H1 (cell line): ENCODE measurements at regions not wholly inside any gene's neighbourhood (a gene's known extent, or its start where the extent isn't known, plus 50 kb on each side); places are given as distances from the start of the nearest gene placed in this dataset.

Experiments used
- CTCF ChIA-PET: fragments of 300-600 bp; sonication (Branson Sonifier 250); formaldehyde crosslinking; loops from one replicate; lab custom pipeline; 2021; ENCODE audit not compliant: partially characterized antibody; lab: Charles Lee
- POLR2A ChIA-PET: fragments of 300-600 bp; sonication (Branson Sonifier 250); formaldehyde crosslinking; loops from one replicate; lab custom pipeline; 2021; ENCODE audit warnings: inconsistent platforms; ENCODE audit not compliant: partially characterized antibody; lab: Charles Lee
- DNase-seq, 2 experiments: peaks; one replicate each; pipeline versions ENCODE4 v3.0.0 to v3.0.0-alpha.2; 2010 to 2022; ENCODE audit warnings: low spot score in 2 of 2, low read depth in 1 of 2, mixed read lengths in 1 of 2
- FAIRE-seq: peaks from 2 replicates; lab custom pipeline; 2011; peaks lifted over from hg19 to GRCh38; lab: Jason Lieb, UNC
- H2AFZ ChIP-seq: 2 replicates; pipeline ENCODE4 v1.8.1; 2012; ENCODE audit warnings: low read length, inconsistent platforms
- H2AK5ac ChIP-seq: 2 replicates; pipeline ENCODE4 v1.6.1; 2013; ENCODE audit warnings: low read depth, low read length
- H2BK120ac ChIP-seq: replicated peaks from 2 replicates; pipeline ENCODE3; 2013; ENCODE audit warnings: low read depth, low read length, inconsistent platforms
- H2BK12ac ChIP-seq: 2 replicates; pipeline ENCODE4 v1.6.1; 2013; ENCODE audit warnings: low read depth, low read length
- H2BK15ac ChIP-seq: 2 replicates; pipeline ENCODE4 v1.6.1; 2013; ENCODE audit warnings: low read length
- H2BK20ac ChIP-seq: 2 replicates; pipeline ENCODE4 v1.6.1; 2013; ENCODE audit warnings: low read length
- H2BK5ac ChIP-seq: 2 replicates; pipeline ENCODE4 v1.6.1; 2013; ENCODE audit warnings: low read depth, low read length
- H3K14ac ChIP-seq: 2 replicates; pipeline ENCODE4 v1.6.1; 2013; ENCODE audit warnings: inconsistent platforms; ENCODE audit not compliant: insufficient read length
- H3K18ac ChIP-seq: 2 replicates; pipeline ENCODE4 v1.6.1; 2013; ENCODE audit warnings: low read length; ENCODE audit errors: extremely low read depth
- H3K23ac ChIP-seq: 2 replicates; pipeline ENCODE4 v1.6.1; 2013; ENCODE audit warnings: inconsistent platforms; ENCODE audit not compliant: insufficient read length
- H3K23me2 ChIP-seq: 2 replicates; pipeline ENCODE4 v1.6.1; 2013; ENCODE audit warnings: low read depth, low read length
- H3K27ac ChIP-seq: 2 replicates; pipeline ENCODE4 v1.6.1; 2011; ENCODE audit warnings: low read depth, low read length, inconsistent platforms
- H3K27me3 ChIP-seq, 4 experiments: replicated peaks in 1 of 4; 1 replicate in 1 of 4; 2 replicates in 3 of 4; pipeline versions ENCODE4 v1.6.1 to v1.8.1; 2011 to 2013; ENCODE audit warnings: low read length in 3 of 4, mild to moderate bottlenecking in 3 of 4, inconsistent platforms in 2 of 4, mixed read lengths in 2 of 4, moderate library complexity in 1 of 4; ENCODE audit not compliant: control insufficient read depth in 3 of 4, insufficient read depth in 3 of 4; ENCODE audit errors: extremely low read depth in 1 of 4
- H3K36me3 ChIP-seq, 4 experiments: 2 replicates each; pipeline versions ENCODE4 v1.6.1 to v1.8.1; 2011 to 2013; ENCODE audit warnings: mild to moderate bottlenecking in 4 of 4, low read length in 3 of 4, moderate library complexity in 2 of 4, control low read depth in 1 of 4, inconsistent platforms in 1 of 4; ENCODE audit not compliant: insufficient read depth in 4 of 4, control insufficient read depth in 2 of 4
- H3K4ac ChIP-seq: replicated peaks from 2 replicates; pipeline ENCODE3; 2013; ENCODE audit warnings: low read length, low read depth, mixed read lengths, inconsistent platforms; ENCODE audit not compliant: insufficient read length
- H3K4me1 ChIP-seq, 4 experiments: replicated peaks in 1 of 4; 1 replicate in 1 of 4; 2 replicates in 3 of 4; pipeline versions ENCODE4 v1.6.1 to v1.8.1; 2011 to 2013; ENCODE audit warnings: low read length in 3 of 4, inconsistent platforms in 2 of 4, mixed read lengths in 1 of 4; ENCODE audit not compliant: insufficient read depth in 4 of 4, control insufficient read depth in 3 of 4
- H3K4me2 ChIP-seq, 2 experiments: 2 replicates each; pipeline versions ENCODE4 v1.6.1 to v1.8.1; 2011 to 2013; ENCODE audit warnings: low read depth in 2 of 2, low read length in 2 of 2, control low read depth in 1 of 2, inconsistent platforms in 1 of 2, mild to moderate bottlenecking in 1 of 2; ENCODE audit not compliant: insufficient read depth in 1 of 2
- H3K4me3 ChIP-seq, 4 experiments: fragments of 200-600, 300-600 bp in 1 of 4; sonication (generic), shearing (Covaris generic), sonication (Bioruptor Twin) in 1 of 4; 2 replicates each; pipeline versions ENCODE4 v1.5.1 to v1.8.1; 2011 to 2016; ENCODE audit warnings: low read length in 4 of 4, low read depth in 3 of 4, control low read depth in 2 of 4, inconsistent platforms in 2 of 4, mild to moderate bottlenecking in 2 of 4, mixed read lengths in 1 of 4, moderate library complexity in 1 of 4; ENCODE audit not compliant: insufficient read depth in 2 of 4; ENCODE audit errors: extremely low read depth in 1 of 4
- H3K56ac ChIP-seq: replicated peaks from 2 replicates; pipeline ENCODE3; 2013; ENCODE audit warnings: low read depth, mild to moderate bottlenecking, mixed read lengths, low read length, inconsistent platforms; ENCODE audit not compliant: insufficient read length
- H3K79me1 ChIP-seq: 2 replicates; pipeline ENCODE4 v1.6.1; 2013; ENCODE audit warnings: low read depth, low read length, control low read depth
- H3K79me2 ChIP-seq, 2 experiments: 2 replicates each; pipeline versions ENCODE4 v1.6.1 to v1.8.1; 2012 to 2013; ENCODE audit warnings: low read length in 2 of 2, mild to moderate bottlenecking in 2 of 2, inconsistent platforms in 1 of 2; ENCODE audit not compliant: insufficient read depth in 2 of 2, control insufficient read depth in 1 of 2
- H3K9ac ChIP-seq, 4 experiments: replicated peaks in 1 of 4; 1 replicate in 1 of 4; 2 replicates in 3 of 4; pipeline versions ENCODE4 v1.6.1 to v1.8.1; 2011 to 2013; ENCODE audit warnings: low read depth in 3 of 4, low read length in 3 of 4, control low read depth in 2 of 4, mild to moderate bottlenecking in 2 of 4, moderate library complexity in 2 of 4, inconsistent platforms in 1 of 4; ENCODE audit errors: extremely low read depth in 1 of 4
- H3K9me3 ChIP-seq, 2 experiments: 2 replicates each; pipeline versions ENCODE4 v1.6.1 to v1.8.1; 2012 to 2013; ENCODE audit warnings: mild to moderate bottlenecking in 2 of 2, moderate library complexity in 2 of 2, control low read depth in 1 of 2, inconsistent platforms in 1 of 2, low read depth in 1 of 2, low read length in 1 of 2, mixed read lengths in 1 of 2; ENCODE audit not compliant: insufficient read depth in 2 of 2
- H4K20me1 ChIP-seq, 2 experiments: replicated peaks in 1 of 2; 2 replicates each; pipeline versions ENCODE3 to v1.8.1; 2011 to 2013; ENCODE audit warnings: inconsistent platforms in 2 of 2, low read length in 2 of 2, mild to moderate bottlenecking in 1 of 2; ENCODE audit not compliant: insufficient read depth in 2 of 2, control insufficient read depth in 1 of 2
- H4K5ac ChIP-seq: 2 replicates; pipeline ENCODE4 v1.6.1; 2013; ENCODE audit warnings: low read length, low read depth, mixed read lengths, inconsistent platforms; ENCODE audit not compliant: insufficient read length
- H4K8ac ChIP-seq: 2 replicates; pipeline ENCODE4 v1.8.0; 2013; ENCODE audit warnings: mild to moderate bottlenecking, moderate library complexity, low read length, inconsistent platforms; ENCODE audit not compliant: insufficient read depth; ENCODE audit errors: extremely low read depth
- H4K91ac ChIP-seq: replicated peaks from 2 replicates; pipeline ENCODE3; 2013; ENCODE audit warnings: low read length, mixed read lengths, inconsistent platforms; ENCODE audit not compliant: insufficient read length
- BCL11A ChIP-seq, 2 experiments: IDR thresholded peaks; one replicate each; pipeline ENCODE4 v1.6.1; 2011; ENCODE audit warnings: low read depth in 2 of 2, low read length in 2 of 2, mild to moderate bottlenecking in 2 of 2
- CHD1 ChIP-seq: IDR thresholded peaks from 2 replicates; pipeline ENCODE4 v1.6.1; 2012; ENCODE audit warnings: low read depth, low read length, improper control_type of control experiment
- CHD2 ChIP-seq: IDR thresholded peaks from 2 replicates; pipeline ENCODE4 v1.6.1; 2012; ENCODE audit warnings: low read length, improper control_type of control experiment
- GABPA ChIP-seq: IDR thresholded peaks from 2 replicates; pipeline ENCODE4 v1.6.1; 2011; ENCODE audit warnings: mild to moderate bottlenecking, low read length, moderate library complexity, borderline replicate concordance; ENCODE audit not compliant: insufficient read depth
- JUN ChIP-seq: IDR thresholded peaks from 2 replicates; pipeline ENCODE4 v1.6.1; 2011; ENCODE audit warnings: low read depth, mild to moderate bottlenecking, improper control_type of control experiment, low read length
- POU5F1 ChIP-seq: IDR thresholded peaks from 2 replicates; pipeline ENCODE4 v1.6.1; 2011; ENCODE audit warnings: low read depth, mild to moderate bottlenecking, low read length, moderate library complexity
- RBBP5 ChIP-seq: IDR thresholded peaks from 2 replicates; pipeline ENCODE4 v1.7.1; 2012; ENCODE audit warnings: low read depth, mild to moderate bottlenecking, inconsistent platforms, low read length, moderate library complexity, borderline replicate concordance
- SIRT6 ChIP-seq: IDR thresholded peaks from one replicate; pipeline ENCODE4 v1.7.1; 2012; ENCODE audit warnings: low read length, inconsistent platforms
- SP4 ChIP-seq: IDR thresholded peaks from 2 replicates; pipeline ENCODE4 v1.6.1; 2012; ENCODE audit warnings: low read length, inconsistent platforms
- ZNF274 ChIP-seq: IDR thresholded peaks from 2 replicates; pipeline ENCODE4 v1.7.0; 2012; ENCODE audit warnings: low read length, borderline replicate concordance; ENCODE audit errors: extremely low read depth
- WGBS, 2 experiments: shearing (Covaris generic) in 1 of 2; methylation state at CpG; one replicate each; pipeline versions ENCODE4 v1.1.6 to v1.1.7; 2013 to 2015; ENCODE audit warnings: low lambda C conversion rate in 2 of 2, mixed read lengths in 2 of 2, inconsistent platforms in 1 of 2, low coverage in 1 of 2, missing lambda C conversion rate in 1 of 2; ENCODE audit not compliant: insufficient replicate concordance in 2 of 2, insufficient coverage in 1 of 2, insufficient read length in 1 of 2; ENCODE audit errors: extremely low coverage in 1 of 2, missing lambda C conversion rate in 1 of 2; 5-methylcytosine and 5-hydroxymethylcytosine counted together

DNA sequence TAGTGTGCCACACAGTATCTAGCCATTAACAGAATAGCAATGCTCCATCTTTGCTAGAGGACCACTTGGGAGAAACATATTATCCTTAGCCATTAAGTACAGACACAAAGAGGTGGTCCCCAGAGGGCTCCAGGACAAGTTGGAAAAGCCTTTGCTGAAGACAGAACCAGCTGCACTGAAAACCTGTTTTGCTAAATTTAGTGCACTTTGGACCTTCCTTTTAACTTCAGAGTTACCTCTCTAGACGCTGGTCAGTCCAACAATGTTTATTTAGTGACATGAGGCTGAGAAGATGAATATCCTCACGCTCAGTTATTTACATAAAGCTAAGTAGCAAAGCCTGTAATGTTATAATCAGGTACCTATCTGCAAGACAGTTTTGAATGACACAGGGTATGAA lies 265.0 kb upstream of the ZNF608 start:
- no peak overlapping the region for H3K4me2 ChIP-seq
- H3K14ac ChIP-seq = peak overlapping the region; percentile 97
- no peaks in the 10 kb centered on the region for H3K9me3 ChIP-seq
- no peaks in the 10 kb centered on the region for H3K79me2 ChIP-seq
- no peak overlapping the region for H4K8ac ChIP-seq
- ChIA-PET CTCF (no interaction called here), POLR2A (no interaction called here)
- 94% methylated on average over 2 of the region's 2 CpGs; no CpG with 5 or more reads in 1 of the 2 experiments for WGBS, 2 experiments
- peak overlapping the region; percentile 16; the same call in 1 of the 2 replicates for H2BK20ac ChIP-seq
- no peaks in the 10 kb centered on the region for H3K79me1 ChIP-seq
- H3K4ac ChIP-seq = no peak overlapping the region
- H3K27me3 ChIP-seq = no peaks in the 10 kb centered on the region
- no peak overlapping the region for H3K27ac ChIP-seq
- H3K23ac ChIP-seq = no peak overlapping the region
- no peak overlapping the region for H4K91ac ChIP-seq
- no peaks in the 10 kb centered on the region for H4K20me1 ChIP-seq
- no peak overlapping the region for H2AFZ ChIP-seq
- H2BK12ac ChIP-seq = peak overlapping the region; percentile 5; the same call in 1 of the 2 replicates
- TF ChIP-seq CHD2 (no peak), SIRT6 (no peak), GABPA (no peak), JUN (no peak), BCL11A (IDR thresholded peaks at IDR 0.05; ENCODE audit: low read depth in 2 of 2, low read length in 2 of 2) (no peak), CHD1 (no peak), POU5F1 (no peak), RBBP5 (no peak), ZNF274 (no peak), SP4 (no peak)
- H3K56ac ChIP-seq = no peak overlapping the region
- FAIRE-seq = no peak
- no peak overlapping the region for H3K4me3 ChIP-seq
- H3K36me3 ChIP-seq = no peaks in the 10 kb centered on the region
- H3K23me2 ChIP-seq = no peaks in the 10 kb centered on the region
- no peak overlapping the region for H2BK5ac ChIP-seq
- DNase-seq = no peak
- peak overlapping the region; percentile 29 for H4K5ac ChIP-seq
- H3K18ac ChIP-seq = no peak overlapping the region
- H3K4me1 ChIP-seq = peaks cover 0 to 3% (median under 1%) of the 10 kb centered on the region in 4 experiments; a peak in 3 of 7 replicates
- H2AK5ac ChIP-seq = no peak overlapping the region
- H3K9ac ChIP-seq = no peak overlapping the region
- H2BK15ac ChIP-seq = peak overlapping the region; percentile 84; the same call in 1 of the 2 replicates
- no peak overlapping the region for H2BK120ac ChIP-seq
